Glomerular visceral epithelial cell (primary cell): ENCODE measurements at regions not wholly inside any gene's neighbourhood (a gene's known extent, or its start where the extent isn't known, plus 50 kb on each side); places are given as distances from the start of the nearest gene placed in this dataset.

Experiments
- DNase-seq: peaks from one replicate; pipeline ENCODE4 v3.0.0-alpha.2; 2016; ENCODE audit errors: extremely low spot score

- no peak for DNase-seq
These were observed 687.7 kb downstream of the MATN1 start for GRCh38 chr1:30035522-30036228.

GRCh38 chr1:30034627-30035521 lies 688.5 kb downstream of the MATN1 start:
- peak; percentile 48 for DNase-seq

GRCh38 chr1:30034105-30034626 lies 689.2 kb downstream of the MATN1 start:
- DNase-seq: no peak

- peak; percentile 4 for DNase-seq
These were observed 689.9 kb downstream of the MATN1 start for GRCh38 chr1:30033256-30034104.

- no peak for DNase-seq
These were observed 691.1 kb downstream of the MATN1 start for GRCh38 chr1:30032302-30032701.

GRCh38 chr1:30029677-30030076 lies 693.7 kb downstream of the MATN1 start:
- DNase-seq: no peak

- no peak for DNase-seq
These were observed 694.4 kb downstream of the MATN1 start for GRCh38 chr1:30028939-30029338.

GRCh38 chr1:30028283-30028682 lies 695.1 kb downstream of the MATN1 start:
- no peak for DNase-seq

GRCh38 chr1:30027247-30027646 lies 696.1 kb downstream of the MATN1 start:
- no peak for DNase-seq

- no peak for DNase-seq
These were observed 698.8 kb downstream of the MATN1 start for GRCh38 chr1:30024411-30025195.

GRCh38 chr1:30023339-30024022 lies 699.9 kb downstream of the MATN1 start:
- no peak for DNase-seq

- DNase-seq: no peak
These were observed 709.4 kb downstream of the MATN1 start for GRCh38 chr1:30014031-30014430.

- no peak for DNase-seq
These were observed 710.6 kb downstream of the MATN1 start for GRCh38 chr1:30012455-30013440.

GRCh38 chr1:30011970-30012369 lies 711.4 kb downstream of the MATN1 start:
- DNase-seq: no peak

GRCh38 chr1:30010506-30011106 lies 712.8 kb downstream of the MATN1 start:
- DNase-seq: no peak

- no peak for DNase-seq
These were observed 713.7 kb downstream of the MATN1 start for GRCh38 chr1:30009720-30010119.

GRCh38 chr1:30008998-30009657 lies 714.3 kb downstream of the MATN1 start:
- DNase-seq: peak; percentile 36

GRCh38 chr1:30008372-30008997 lies 714.9 kb downstream of the MATN1 start:
- DNase-seq: no peak
